ENCODE measurements at regions not wholly inside any gene's neighbourhood (a gene's known extent, or its start where the extent isn't known, plus 50 kb on each side); places are given as distances from the start of the nearest gene placed in this dataset.
"Not testable (repeated sequence)": the region's sequence is repeated elsewhere in the genome, so short reads cannot be mapped to it uniquely, and the experiment has no call there.

DNA sequence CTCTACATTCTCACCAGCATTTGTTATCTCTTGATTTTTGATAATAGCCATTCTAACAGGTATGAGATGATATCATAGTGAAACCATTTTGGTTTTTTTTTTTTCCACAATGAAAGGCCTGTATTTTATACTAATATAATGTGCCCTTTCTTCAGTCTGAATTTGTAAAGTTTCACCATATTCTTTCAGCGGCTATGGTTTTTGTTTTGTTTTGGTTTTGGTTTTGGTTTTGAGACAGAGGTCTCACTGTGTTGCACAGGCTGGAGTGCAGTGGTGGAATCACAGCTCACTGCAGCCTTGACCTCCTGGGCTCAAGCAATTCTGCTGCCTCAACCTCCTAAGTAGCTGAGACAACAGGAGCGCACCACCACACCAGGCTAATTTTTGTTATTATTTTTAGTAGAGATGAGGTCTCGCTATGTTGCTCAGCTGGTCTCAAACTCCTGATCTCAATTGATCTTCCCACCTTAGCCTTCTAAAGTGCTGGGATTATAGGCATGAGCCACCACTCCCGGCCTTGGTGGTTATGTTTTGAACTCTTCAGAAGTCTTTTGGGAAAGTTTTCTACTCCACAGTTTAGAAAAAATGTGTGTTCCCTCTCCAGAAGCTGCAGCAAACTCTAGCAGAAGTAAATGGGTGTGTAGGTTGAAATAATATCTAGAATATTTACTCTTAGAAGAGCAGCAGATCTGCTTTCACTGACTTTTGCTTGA, 110.2 kb upstream of the UMPS start:
- in situ Hi-C loops (cut with MboI; ENCODE audit: low sequenced_read_pairs), result no loop called here

DNA sequence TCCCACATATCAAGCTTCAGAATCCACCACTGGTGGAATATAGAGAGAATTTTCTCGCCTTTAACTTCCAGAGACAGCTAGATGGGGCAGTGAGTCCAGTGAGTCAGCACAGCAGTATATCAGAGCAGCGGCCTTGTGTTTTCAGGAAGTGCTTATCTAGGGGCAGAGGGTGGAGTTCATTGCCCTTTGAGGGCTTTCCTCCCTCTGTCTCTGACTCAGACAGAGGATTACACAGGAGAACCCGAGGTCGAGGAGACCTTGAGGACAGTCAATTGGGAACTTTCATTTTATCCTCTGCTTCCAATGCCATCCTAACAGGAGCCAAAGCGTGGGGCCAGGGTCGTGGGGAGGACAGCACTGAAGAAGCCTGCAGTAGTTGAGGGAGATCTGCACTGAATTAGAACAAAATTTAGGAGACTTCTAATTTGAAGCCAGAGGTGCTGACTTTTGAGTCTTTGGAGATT, 109.6 kb upstream of the UMPS start:
- in situ Hi-C loops (cut with MboI; ENCODE audit: low sequenced_read_pairs), result no loop called here

GRCh38 chr3:124621498-124621897, 108.8 kb upstream of the UMPS start:
- in situ Hi-C loops (cut with MboI; ENCODE audit: low sequenced_read_pairs), result no loop called here

DNA sequence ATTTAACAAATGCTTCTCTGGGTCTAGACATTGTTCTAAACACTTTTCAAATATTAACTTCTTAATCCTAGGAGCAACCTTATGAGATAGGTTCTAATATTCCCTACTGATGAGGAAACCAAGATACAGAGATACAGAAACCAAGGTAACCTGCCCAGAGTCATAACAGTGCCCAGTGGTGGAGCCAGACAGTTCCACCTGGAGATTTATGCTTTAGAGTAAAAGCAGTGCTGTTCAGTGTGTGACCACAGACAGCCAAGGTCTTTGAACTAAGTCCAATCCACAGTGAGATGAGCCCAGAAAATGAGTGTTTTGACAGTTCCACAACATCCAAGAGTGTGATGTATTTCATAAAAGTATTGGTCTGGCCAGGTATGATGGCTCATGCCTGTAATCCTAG, 105.2 kb upstream of the UMPS start:
- in situ Hi-C loops (cut with MboI; ENCODE audit: low sequenced_read_pairs), result no loop called here

DNA sequence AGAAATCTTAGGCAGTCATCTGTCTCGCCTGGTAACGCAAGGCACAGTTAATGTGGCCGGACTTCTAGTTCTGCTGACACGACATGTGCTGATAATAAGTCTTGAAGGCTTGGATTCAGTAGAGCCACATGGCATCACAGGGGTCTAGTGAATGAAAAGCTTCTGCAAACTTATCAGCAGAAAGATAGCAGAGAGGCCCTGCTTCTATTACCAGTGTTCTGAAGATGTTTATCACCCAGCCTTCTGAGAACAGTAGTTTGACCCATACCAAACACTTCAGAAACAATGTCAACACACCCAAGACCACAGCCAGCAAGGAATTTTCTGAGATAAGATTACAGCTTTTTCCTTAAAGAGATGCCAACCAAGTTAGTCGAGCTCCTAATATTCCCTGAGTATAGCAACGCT, 102.7 kb upstream of the UMPS start:
- in situ Hi-C loops (cut with MboI; ENCODE audit: low sequenced_read_pairs), result no loop called here

DNA sequence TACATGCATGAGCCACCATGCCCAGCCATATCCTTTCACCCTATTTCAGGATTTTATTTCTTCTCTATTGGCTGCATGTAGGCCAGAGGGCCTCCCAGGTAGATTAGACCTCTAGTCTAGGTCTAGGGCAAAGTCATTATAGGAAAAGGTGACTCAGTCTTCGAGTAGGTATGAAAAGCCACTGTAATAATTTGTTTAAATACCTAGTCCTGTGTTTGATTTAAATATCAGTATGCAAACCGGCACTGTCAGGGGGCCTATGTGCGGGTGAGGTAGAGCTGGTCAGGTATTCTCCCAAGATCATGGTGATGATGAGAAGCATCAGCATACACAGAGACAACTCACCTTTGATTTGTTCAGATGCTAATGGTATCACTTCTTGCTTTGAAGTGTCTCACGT, 101.4 kb upstream of the UMPS start:
- in situ Hi-C loops (cut with MboI; ENCODE audit: low sequenced_read_pairs), result no loop called here

GRCh38 chr3:124629497-124629896, 100.8 kb upstream of the UMPS start:
- in situ Hi-C loops (cut with MboI; ENCODE audit: low sequenced_read_pairs), result no loop called here

GRCh38 chr3:124630960-124631359, 99.3 kb upstream of the UMPS start:
- in situ Hi-C loops (cut with MboI; ENCODE audit: low sequenced_read_pairs), result no loop called here

DNA sequence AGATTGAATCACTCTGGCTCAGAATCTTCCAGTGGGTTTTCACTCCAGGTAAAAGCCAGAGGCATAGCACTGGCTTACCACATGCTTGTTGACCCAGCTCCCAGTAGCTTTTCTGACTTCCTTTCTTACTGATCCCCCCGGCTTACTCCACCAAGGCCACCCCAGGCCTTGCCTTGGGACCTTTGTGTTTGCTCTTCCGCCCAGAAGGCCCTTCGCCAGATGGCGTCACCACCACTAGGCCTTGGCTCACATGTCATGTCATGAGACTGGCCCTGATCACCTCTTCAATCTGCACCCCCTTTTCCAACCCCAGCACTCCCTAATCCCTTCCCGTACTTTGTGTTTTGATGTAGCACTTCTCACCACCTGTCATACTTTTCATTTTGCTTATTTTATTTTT, 98.5 kb upstream of the UMPS start:
- in situ Hi-C loops (cut with MboI; ENCODE audit: low sequenced_read_pairs), result no loop called here

- in situ Hi-C loops (cut with MboI; ENCODE audit: low sequenced_read_pairs), result no loop called here
Measured at GRCh38 chr3:124632566-124633140, 97.6 kb upstream of the UMPS start.

DNA sequence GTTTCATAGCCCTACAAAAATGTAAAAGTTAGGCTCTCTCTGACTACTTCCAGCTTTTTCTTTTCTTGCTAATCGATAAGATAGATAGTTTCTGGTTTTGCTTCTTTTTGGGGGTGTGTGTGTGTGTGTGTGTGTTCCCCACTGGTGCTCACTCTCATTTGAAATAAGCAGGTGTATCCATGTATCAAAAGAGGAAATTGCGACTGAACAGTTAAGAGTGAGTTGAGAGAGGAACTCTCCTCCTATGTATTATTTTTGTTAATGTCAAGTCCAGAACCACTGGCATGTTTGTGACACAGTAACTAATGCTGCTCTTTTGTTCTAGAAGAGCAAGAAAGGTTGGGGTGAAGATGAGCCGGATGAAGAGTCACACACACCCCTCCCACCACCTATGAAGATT, 96.7 kb upstream of the UMPS start:
- in situ Hi-C loops (cut with MboI; ENCODE audit: low sequenced_read_pairs), result no loop called here

DNA sequence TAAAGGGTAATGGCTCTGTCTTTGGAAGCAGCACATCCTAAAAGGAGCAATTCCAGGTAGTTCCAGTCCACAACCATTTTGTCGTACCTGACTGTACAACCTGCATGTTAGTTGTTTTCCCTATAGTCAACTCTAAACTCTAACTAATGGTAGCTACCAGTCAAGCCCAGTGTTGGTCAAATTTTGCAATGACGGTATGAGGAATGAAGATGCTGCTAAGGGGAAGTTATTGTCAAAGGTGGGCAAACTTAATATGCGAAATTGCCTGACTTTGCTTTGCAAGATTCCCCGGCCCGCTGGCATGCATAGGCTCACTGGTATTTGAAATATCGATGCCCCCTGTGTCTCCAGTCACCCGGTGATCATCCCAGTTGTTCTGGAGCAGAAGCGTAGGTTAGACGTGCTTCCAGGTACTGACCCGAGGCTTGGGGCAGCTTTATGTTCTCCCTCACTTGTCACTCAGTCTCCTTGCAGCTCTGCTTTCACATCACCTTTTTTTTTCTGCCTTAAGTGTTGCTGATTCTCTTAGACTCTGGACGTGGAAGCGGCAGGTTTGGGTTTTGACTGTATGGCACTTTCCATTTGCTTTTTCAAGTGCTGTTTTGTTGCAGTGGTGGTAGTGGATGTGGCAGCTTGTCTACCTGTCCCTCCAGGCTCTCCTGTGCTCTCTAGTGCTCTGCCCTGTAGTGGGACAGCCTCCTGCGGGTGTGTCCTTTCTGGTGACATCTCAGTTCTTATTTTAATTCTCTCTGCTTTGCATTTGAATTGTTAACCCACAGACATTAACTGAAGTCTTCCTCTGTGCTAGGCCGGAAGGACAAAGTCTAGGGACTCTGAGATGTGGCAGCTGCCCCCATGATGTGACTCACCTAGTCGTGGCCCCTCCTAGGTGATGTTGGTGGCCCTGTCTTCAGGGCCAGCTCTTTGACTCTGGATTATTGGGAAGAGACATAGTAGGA, 95.8 kb upstream of the UMPS start:
- in situ Hi-C loops (cut with MboI; ENCODE audit: low sequenced_read_pairs), result no loop called here

DNA sequence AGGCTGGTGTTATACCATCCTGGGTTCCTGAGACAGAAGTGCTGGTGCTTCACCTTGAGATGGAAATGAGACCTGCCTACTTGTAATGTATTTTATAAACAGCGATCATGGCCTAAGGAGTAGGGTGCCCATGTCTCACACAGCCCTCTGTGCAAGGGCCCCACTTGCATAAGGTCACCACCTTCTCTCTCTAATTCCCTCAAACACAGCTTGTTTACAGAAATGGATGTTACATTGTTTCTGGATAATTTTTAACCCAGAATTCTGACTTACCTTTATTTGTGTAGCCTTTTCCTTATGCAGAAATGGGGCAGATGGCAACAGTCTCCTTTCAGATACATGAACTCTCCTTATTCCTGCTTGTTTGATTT, 95.1 kb upstream of the UMPS start:
- in situ Hi-C loops (cut with MboI; ENCODE audit: low sequenced_read_pairs), result no loop called here

GRCh38 chr3:124636101-124636862, 94.0 kb upstream of the UMPS start:
- in situ Hi-C loops (cut with MboI; ENCODE audit: low sequenced_read_pairs), result no loop called here

DNA sequence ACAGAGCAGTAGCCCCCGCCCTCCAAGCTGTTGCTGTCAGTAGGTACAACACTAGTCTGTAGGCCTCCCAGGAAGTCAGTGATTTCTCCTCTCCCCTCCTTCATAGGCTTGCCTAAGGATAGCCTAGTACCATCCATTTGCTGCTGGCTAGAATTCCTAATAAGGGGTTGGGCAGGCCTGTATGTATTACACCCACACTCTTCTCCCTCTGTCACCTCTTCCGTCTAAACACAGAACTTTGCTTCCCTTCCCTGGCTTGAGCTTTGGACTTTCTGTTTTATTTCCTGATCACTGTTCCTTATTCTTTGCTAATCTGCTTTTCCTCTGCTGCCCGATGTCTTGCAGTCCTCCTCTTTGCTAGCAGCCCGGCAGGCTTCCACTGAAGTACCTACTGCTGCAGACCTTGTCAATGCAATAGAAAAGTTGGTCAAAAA, 93.4 kb upstream of the UMPS start:
- in situ Hi-C loops (cut with MboI; ENCODE audit: low sequenced_read_pairs), result no loop called here

- in situ Hi-C loops (cut with MboI; ENCODE audit: low sequenced_read_pairs), result no loop called here
Measured at GRCh38 chr3:124639406-124640237, 90.6 kb upstream of the UMPS start.

GRCh38 chr3:124640635-124641306, 89.5 kb upstream of the UMPS start:
- in situ Hi-C loops (cut with MboI; ENCODE audit: low sequenced_read_pairs), result no loop called here

DNA sequence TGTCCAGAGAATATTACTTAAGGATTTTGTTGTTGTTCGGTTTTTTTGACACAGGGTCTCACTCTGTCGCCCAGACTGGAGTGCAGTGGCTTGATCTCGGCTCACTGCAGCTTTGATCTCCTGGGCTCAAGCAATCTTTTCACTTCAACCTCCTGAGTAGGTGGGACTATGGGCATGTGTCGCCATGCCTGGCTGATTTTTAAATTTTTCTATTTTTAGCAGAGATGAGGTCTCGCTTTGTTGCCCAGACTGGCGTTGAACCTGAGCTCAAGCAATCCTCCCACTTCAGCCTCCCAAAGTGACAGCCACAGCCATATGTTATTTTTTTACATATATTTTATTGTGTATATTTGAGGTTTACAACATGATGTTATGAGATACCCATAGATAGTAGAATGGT, 86.8 kb upstream of the UMPS start:
- in situ Hi-C loops (cut with MboI; ENCODE audit: low sequenced_read_pairs), result no loop called here

DNA sequence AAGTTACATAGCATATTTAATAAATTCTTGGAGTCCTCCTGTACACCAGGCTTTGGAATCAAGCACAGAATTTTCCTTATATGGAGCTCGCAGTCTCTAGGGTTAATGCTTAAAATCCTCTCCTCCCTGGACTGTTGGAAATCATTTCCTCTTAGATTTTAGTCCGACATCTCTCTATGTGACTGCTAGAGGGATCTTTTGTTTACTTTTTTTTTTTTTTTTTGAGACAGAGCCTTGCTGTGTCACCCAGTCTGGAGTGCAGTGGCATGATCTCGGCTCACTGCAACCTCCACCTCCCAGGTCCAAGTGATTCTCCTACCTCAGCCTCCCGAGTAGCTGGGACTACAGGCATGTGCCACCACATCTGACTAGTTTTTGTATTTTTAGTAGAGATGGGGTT, 84.1 kb upstream of the UMPS start:
- in situ Hi-C loops (cut with MboI; ENCODE audit: low sequenced_read_pairs), result not testable (repeated sequence)

DNA sequence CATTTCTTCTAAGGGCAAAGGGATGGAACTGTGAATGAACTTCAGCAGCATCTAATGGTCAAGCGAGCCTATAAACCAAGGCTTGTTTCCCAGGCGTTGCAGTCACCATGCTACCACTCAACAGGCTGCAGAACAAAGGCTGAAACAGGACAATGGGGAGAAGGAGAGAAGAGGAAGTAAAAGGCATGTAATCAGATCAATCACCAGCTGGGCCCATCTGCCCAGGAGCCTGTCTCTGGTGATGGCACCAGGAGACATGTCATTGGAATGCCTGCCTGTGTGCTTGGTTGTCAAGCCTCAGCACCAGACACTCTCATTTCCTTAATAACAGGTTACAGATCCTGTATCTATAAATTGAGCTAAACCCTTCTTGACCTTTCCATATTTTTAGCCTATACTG, 81.7 kb upstream of the UMPS start:
- in situ Hi-C loops (cut with MboI; ENCODE audit: low sequenced_read_pairs), result no loop called here

Data from HL-60/S4 (cell line).